H1 (cell line): ENCODE measurements at regions not wholly inside any gene's neighbourhood (a gene's known extent, or its start where the extent isn't known, plus 50 kb on each side); places are given as distances from the start of the nearest gene placed in this dataset.
A peak's percentile ranks its signal among the peaks of the same experiment; 100 is the strongest.

Experiments
- CTCF ChIA-PET: fragments of 300-600 bp; sonication (Branson Sonifier 250); formaldehyde crosslinking; loops from one replicate; lab custom pipeline; 2021; ENCODE audit not compliant: partially characterized antibody; lab: Charles Lee
- POLR2A ChIA-PET: fragments of 300-600 bp; sonication (Branson Sonifier 250); formaldehyde crosslinking; loops from one replicate; lab custom pipeline; 2021; ENCODE audit warnings: inconsistent platforms; ENCODE audit not compliant: partially characterized antibody; lab: Charles Lee
- DNase-seq, 2 experiments: peaks; one replicate each; pipeline versions ENCODE4 v3.0.0 to v3.0.0-alpha.2; 2010 to 2022; ENCODE audit warnings: low spot score in 2 of 2, low read depth in 1 of 2, mixed read lengths in 1 of 2
- FAIRE-seq: peaks from 2 replicates; lab custom pipeline; 2011; peaks lifted over from hg19 to GRCh38; lab: Jason Lieb, UNC
- H2AFZ ChIP-seq: 2 replicates; pipeline ENCODE4 v1.8.1; 2012; ENCODE audit warnings: low read length, inconsistent platforms
- H2AK5ac ChIP-seq: 2 replicates; pipeline ENCODE4 v1.6.1; 2013; ENCODE audit warnings: low read depth, low read length
- H2BK120ac ChIP-seq: replicated peaks from 2 replicates; pipeline ENCODE3; 2013; ENCODE audit warnings: low read depth, low read length, inconsistent platforms
- H2BK12ac ChIP-seq: 2 replicates; pipeline ENCODE4 v1.6.1; 2013; ENCODE audit warnings: low read depth, low read length
- H2BK15ac ChIP-seq: 2 replicates; pipeline ENCODE4 v1.6.1; 2013; ENCODE audit warnings: low read length
- H2BK20ac ChIP-seq: 2 replicates; pipeline ENCODE4 v1.6.1; 2013; ENCODE audit warnings: low read length
- H2BK5ac ChIP-seq: 2 replicates; pipeline ENCODE4 v1.6.1; 2013; ENCODE audit warnings: low read depth, low read length
- H3K14ac ChIP-seq: 2 replicates; pipeline ENCODE4 v1.6.1; 2013; ENCODE audit warnings: inconsistent platforms; ENCODE audit not compliant: insufficient read length
- H3K18ac ChIP-seq: 2 replicates; pipeline ENCODE4 v1.6.1; 2013; ENCODE audit warnings: low read length; ENCODE audit errors: extremely low read depth
- H3K23ac ChIP-seq: 2 replicates; pipeline ENCODE4 v1.6.1; 2013; ENCODE audit warnings: inconsistent platforms; ENCODE audit not compliant: insufficient read length
- H3K23me2 ChIP-seq: 2 replicates; pipeline ENCODE4 v1.6.1; 2013; ENCODE audit warnings: low read depth, low read length
- H3K27ac ChIP-seq: 2 replicates; pipeline ENCODE4 v1.6.1; 2011; ENCODE audit warnings: low read depth, low read length, inconsistent platforms
- H3K27me3 ChIP-seq, 4 experiments: replicated peaks in 1 of 4; 1 replicate in 1 of 4; 2 replicates in 3 of 4; pipeline versions ENCODE4 v1.6.1 to v1.8.1; 2011 to 2013; ENCODE audit warnings: low read length in 3 of 4, mild to moderate bottlenecking in 3 of 4, inconsistent platforms in 2 of 4, mixed read lengths in 2 of 4, moderate library complexity in 1 of 4; ENCODE audit not compliant: control insufficient read depth in 3 of 4, insufficient read depth in 3 of 4; ENCODE audit errors: extremely low read depth in 1 of 4
- H3K36me3 ChIP-seq, 4 experiments: 2 replicates each; pipeline versions ENCODE4 v1.6.1 to v1.8.1; 2011 to 2013; ENCODE audit warnings: mild to moderate bottlenecking in 4 of 4, low read length in 3 of 4, moderate library complexity in 2 of 4, control low read depth in 1 of 4, inconsistent platforms in 1 of 4; ENCODE audit not compliant: insufficient read depth in 4 of 4, control insufficient read depth in 2 of 4
- H3K4ac ChIP-seq: replicated peaks from 2 replicates; pipeline ENCODE3; 2013; ENCODE audit warnings: low read length, low read depth, mixed read lengths, inconsistent platforms; ENCODE audit not compliant: insufficient read length
- H3K4me1 ChIP-seq, 4 experiments: replicated peaks in 1 of 4; 1 replicate in 1 of 4; 2 replicates in 3 of 4; pipeline versions ENCODE4 v1.6.1 to v1.8.1; 2011 to 2013; ENCODE audit warnings: low read length in 3 of 4, inconsistent platforms in 2 of 4, mixed read lengths in 1 of 4; ENCODE audit not compliant: insufficient read depth in 4 of 4, control insufficient read depth in 3 of 4
- H3K4me2 ChIP-seq, 2 experiments: 2 replicates each; pipeline versions ENCODE4 v1.6.1 to v1.8.1; 2011 to 2013; ENCODE audit warnings: low read depth in 2 of 2, low read length in 2 of 2, control low read depth in 1 of 2, inconsistent platforms in 1 of 2, mild to moderate bottlenecking in 1 of 2; ENCODE audit not compliant: insufficient read depth in 1 of 2
- H3K4me3 ChIP-seq, 4 experiments: fragments of 200-600, 300-600 bp in 1 of 4; sonication (generic), shearing (Covaris generic), sonication (Bioruptor Twin) in 1 of 4; 2 replicates each; pipeline versions ENCODE4 v1.5.1 to v1.8.1; 2011 to 2016; ENCODE audit warnings: low read length in 4 of 4, low read depth in 3 of 4, control low read depth in 2 of 4, inconsistent platforms in 2 of 4, mild to moderate bottlenecking in 2 of 4, mixed read lengths in 1 of 4, moderate library complexity in 1 of 4; ENCODE audit not compliant: insufficient read depth in 2 of 4; ENCODE audit errors: extremely low read depth in 1 of 4
- H3K56ac ChIP-seq: replicated peaks from 2 replicates; pipeline ENCODE3; 2013; ENCODE audit warnings: low read depth, mild to moderate bottlenecking, mixed read lengths, low read length, inconsistent platforms; ENCODE audit not compliant: insufficient read length
- H3K79me1 ChIP-seq: 2 replicates; pipeline ENCODE4 v1.6.1; 2013; ENCODE audit warnings: low read depth, low read length, control low read depth
- H3K79me2 ChIP-seq, 2 experiments: 2 replicates each; pipeline versions ENCODE4 v1.6.1 to v1.8.1; 2012 to 2013; ENCODE audit warnings: low read length in 2 of 2, mild to moderate bottlenecking in 2 of 2, inconsistent platforms in 1 of 2; ENCODE audit not compliant: insufficient read depth in 2 of 2, control insufficient read depth in 1 of 2
- H3K9ac ChIP-seq, 4 experiments: replicated peaks in 1 of 4; 1 replicate in 1 of 4; 2 replicates in 3 of 4; pipeline versions ENCODE4 v1.6.1 to v1.8.1; 2011 to 2013; ENCODE audit warnings: low read depth in 3 of 4, low read length in 3 of 4, control low read depth in 2 of 4, mild to moderate bottlenecking in 2 of 4, moderate library complexity in 2 of 4, inconsistent platforms in 1 of 4; ENCODE audit errors: extremely low read depth in 1 of 4
- H3K9me3 ChIP-seq, 2 experiments: 2 replicates each; pipeline versions ENCODE4 v1.6.1 to v1.8.1; 2012 to 2013; ENCODE audit warnings: mild to moderate bottlenecking in 2 of 2, moderate library complexity in 2 of 2, control low read depth in 1 of 2, inconsistent platforms in 1 of 2, low read depth in 1 of 2, low read length in 1 of 2, mixed read lengths in 1 of 2; ENCODE audit not compliant: insufficient read depth in 2 of 2
- H4K20me1 ChIP-seq, 2 experiments: replicated peaks in 1 of 2; 2 replicates each; pipeline versions ENCODE3 to v1.8.1; 2011 to 2013; ENCODE audit warnings: inconsistent platforms in 2 of 2, low read length in 2 of 2, mild to moderate bottlenecking in 1 of 2; ENCODE audit not compliant: insufficient read depth in 2 of 2, control insufficient read depth in 1 of 2
- H4K5ac ChIP-seq: 2 replicates; pipeline ENCODE4 v1.6.1; 2013; ENCODE audit warnings: low read length, low read depth, mixed read lengths, inconsistent platforms; ENCODE audit not compliant: insufficient read length
- H4K8ac ChIP-seq: 2 replicates; pipeline ENCODE4 v1.8.0; 2013; ENCODE audit warnings: mild to moderate bottlenecking, moderate library complexity, low read length, inconsistent platforms; ENCODE audit not compliant: insufficient read depth; ENCODE audit errors: extremely low read depth
- H4K91ac ChIP-seq: replicated peaks from 2 replicates; pipeline ENCODE3; 2013; ENCODE audit warnings: low read length, mixed read lengths, inconsistent platforms; ENCODE audit not compliant: insufficient read length
- CBX8 ChIP-seq: fragments of 300-800, 300-1000 bp; sonication (generic); IDR thresholded peaks from 2 replicates; pipeline ENCODE4 v1.7.1; 2016; ENCODE audit warnings: low read depth, low read length, borderline replicate concordance
- CEBPB ChIP-seq: IDR thresholded peaks from 2 replicates; pipeline ENCODE4 v1.6.1; 2012; ENCODE audit warnings: low read depth, low read length
- E2F6 ChIP-seq: IDR thresholded peaks from 2 replicates; pipeline ENCODE4 v1.6.1; 2012; ENCODE audit warnings: inconsistent platforms
- HDAC2 ChIP-seq, 2 experiments: fragments of 300-600 bp in 1 of 2; sonication (generic) in 1 of 2; IDR thresholded peaks; 2 replicates each; pipeline ENCODE4 v1.6.1; 2011 to 2012; ENCODE audit warnings: low read depth in 2 of 2, low read length in 2 of 2, mild to moderate bottlenecking in 2 of 2, moderate library complexity in 2 of 2, borderline replicate concordance in 1 of 2, inconsistent platforms in 1 of 2
- JUND ChIP-seq: IDR thresholded peaks from 2 replicates; pipeline ENCODE4 v1.6.1; 2011; ENCODE audit warnings: mild to moderate bottlenecking, improper control_type of control experiment, low read length
- NANOG ChIP-seq: IDR thresholded peaks from 2 replicates; pipeline ENCODE4 v1.6.1; 2011; ENCODE audit warnings: low read length, low read depth, mild to moderate bottlenecking, inconsistent platforms; ENCODE audit not compliant: insufficient read depth, poor library complexity, severe bottlenecking
- POLR2AphosphoS5 ChIP-seq: IDR thresholded peaks from 2 replicates; pipeline ENCODE4 v1.6.1; 2011; ENCODE audit warnings: low read depth, low read length
- SP1 ChIP-seq: IDR thresholded peaks from 2 replicates; pipeline ENCODE4 v1.6.1; 2011; ENCODE audit warnings: low read depth, low read length
- SUZ12 ChIP-seq: fragments of 200-600 bp; sonication (generic); IDR thresholded peaks from 2 replicates; pipeline ENCODE4 v1.6.1; 2012; ENCODE audit warnings: mild to moderate bottlenecking, inconsistent platforms, low read length, moderate library complexity, mixed read lengths
- WGBS, 2 experiments: shearing (Covaris generic) in 1 of 2; methylation state at CpG; one replicate each; pipeline versions ENCODE4 v1.1.6 to v1.1.7; 2013 to 2015; ENCODE audit warnings: low lambda C conversion rate in 2 of 2, mixed read lengths in 2 of 2, inconsistent platforms in 1 of 2, low coverage in 1 of 2, missing lambda C conversion rate in 1 of 2; ENCODE audit not compliant: insufficient replicate concordance in 2 of 2, insufficient coverage in 1 of 2, insufficient read length in 1 of 2; ENCODE audit errors: extremely low coverage in 1 of 2, missing lambda C conversion rate in 1 of 2; 5-methylcytosine and 5-hydroxymethylcytosine counted together

DNA sequence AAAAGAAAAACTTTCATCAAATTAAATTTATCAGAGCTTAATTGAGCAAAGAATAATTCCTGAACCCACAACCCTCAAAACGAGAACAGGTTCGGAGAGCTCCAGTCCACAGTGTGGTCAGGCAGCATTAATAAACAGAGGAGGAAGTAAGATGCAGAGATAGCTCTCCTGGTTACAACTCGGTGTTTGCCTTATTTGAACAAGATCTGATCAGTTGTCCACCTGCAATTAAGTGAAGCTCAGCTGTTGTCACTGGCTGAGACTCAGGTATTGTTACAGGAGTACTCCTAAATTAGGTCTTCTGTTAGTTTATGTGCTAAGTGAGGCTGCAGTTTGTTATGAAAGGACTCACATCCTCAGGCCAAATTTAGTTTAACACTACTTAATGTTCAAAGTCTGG, 451.4 kb upstream of the PDE3A start:
- Histone ChIP-seq H2BK120ac (no peak overlapping the region), H3K9ac (no peak overlapping the region), H3K4ac (no peak overlapping the region), H4K8ac (no peak overlapping the region), H3K9me3 (no peaks in the 10 kb centered on the region), H3K4me3 (no peak overlapping the region), H3K23me2 (no peaks in the 10 kb centered on the region), H4K91ac (no peak overlapping the region), H2BK5ac (no peak overlapping the region), H2AFZ (0 out of 2 replicates have a peak overlapping the region, but pooled peaks have one; percentile 86), H4K20me1 (no peaks in the 10 kb centered on the region), H3K23ac (no peak overlapping the region), H3K56ac (no peak overlapping the region), H2BK20ac (no peak overlapping the region), H4K5ac (no peak overlapping the region), H2BK12ac (no peak overlapping the region), H3K14ac (no peak overlapping the region), H2AK5ac (no peak overlapping the region), H3K4me1 (peaks cover 0 to 15% (median 4%) of the 10 kb centered on the region in 4 experiments; a peak in 3 of 7 replicates), H3K27me3 (no peaks in the 10 kb centered on the region), H3K79me1 (no peaks in the 10 kb centered on the region), H3K79me2 (no peaks in the 10 kb centered on the region), H3K27ac (no peak overlapping the region), H3K18ac (no peak overlapping the region), H3K4me2 (no peak overlapping the region), H2BK15ac (no peak overlapping the region), H3K36me3 (no peaks in the 10 kb centered on the region)
- DNase-seq (no peak), FAIRE-seq (no peak)
- ChIA-PET CTCF (interaction anchor here (0.6 to 3.0 kb wide), 19 partner anchors 12 to 1006 kb away, joined by 3 to 15 read pairs (median 5); no protein-coding TSS in a partner anchor), POLR2A (interaction anchor here (1.8 kb wide), 1 partner anchor 452 kb away, joined by 4 read pairs; the partner anchor contains the start of gene PDE3A)
- TF ChIP-seq CEBPB (no peak), HDAC2 (IDR thresholded peaks at IDR 0.05; ENCODE audit: borderline replicate concordance in 1 of 2, low read depth in 2 of 2, low read length in 2 of 2) (no peak), SP1 (no peak), POLR2AphosphoS5 (no peak), JUND (no peak), E2F6 (no peak), SUZ12 (no peak), CBX8 (no peak), NANOG (no peak)
- 89% methylated on average over 3 of the region's 3 CpGs; no CpG with 5 or more reads in 1 of the 2 experiments for WGBS, 2 experiments
